HepG2 (cell line): ENCODE measurements at regions not wholly inside any gene's neighbourhood (a gene's known extent, or its start where the extent isn't known, plus 50 kb on each side); places are given as distances from the start of the nearest gene placed in this dataset.

Experiments used
- ATAC-seq: fragments of 200-7000 bp; cut with Tn5 transposase; 3 replicates; pipeline ENCODE4 v1.9.1; 2020; ENCODE audit warnings: mild to moderate bottlenecking, moderate library complexity
- BruUV-seq: library from RNA; stranded (reverse); fragments of 400-500 nt; replicated peaks from 2 replicates; lab custom pipeline; 2021; lab: Mats Ljungman, UMichigan
- CTCF ChIA-PET: fragments of 300-600 bp; formaldehyde crosslinking; extraction: SDS; loops from one replicate; lab custom pipeline; 2021; ENCODE audit warnings: low total read pairs, inconsistent platforms, low intra/inter-chr PET ratio; lab: Yijun Ruan, JAX
- POLR2A ChIA-PET: fragments of 350-600 bp; sonication (Branson Sonifier 250); formaldehyde crosslinking; loops from one replicate; lab custom pipeline; 2020; ENCODE audit warnings: antibody characterized with exemption, inconsistent platforms; lab: Yijun Ruan, JAX
- DNase-seq: peaks from one replicate; pipeline ENCODE4 v3.0.0-alpha.2; 2015; ENCODE audit warnings: low spot score
- FAIRE-seq: peaks from 3 replicates; lab custom pipeline; 2011; peaks lifted over from hg19 to GRCh38; lab: Jason Lieb, UNC
- H2AFZ ChIP-seq: one replicate; pipeline ENCODE4 v1.6.1; 2011; ENCODE audit warnings: low read length, inconsistent platforms
- H3K27ac ChIP-seq: fragments of 300-600 bp; 3 replicates; pipeline ENCODE4 v1.8.0; 2011; ENCODE audit warnings: mixed run types, mild to moderate bottlenecking, mixed read lengths, low read length, inconsistent platforms; ENCODE audit not compliant: insufficient read depth; ENCODE audit errors: extremely low read length
- H3K27me3 ChIP-seq, 2 experiments: fragments of 200-600 bp in 1 of 2; 2 replicates in 1 of 2; 3 replicates in 1 of 2; pipeline versions ENCODE4 v1.6.0 to v1.8.0; 2011; ENCODE audit warnings: low read length in 2 of 2, mild to moderate bottlenecking in 2 of 2, moderate library complexity in 2 of 2, inconsistent platforms in 1 of 2; ENCODE audit not compliant: insufficient read depth in 2 of 2, control insufficient read depth in 1 of 2
- H3K36me3 ChIP-seq, 2 experiments: fragments of 200-600 bp in 1 of 2; replicated peaks in 1 of 2; 2 replicates in 1 of 2; 3 replicates in 1 of 2; pipeline versions ENCODE4 v1.5.1 to v1.8.0; 2011; ENCODE audit warnings: low read length in 2 of 2, inconsistent platforms in 1 of 2; ENCODE audit not compliant: insufficient read depth in 2 of 2, control insufficient read depth in 1 of 2
- H3K4me1 ChIP-seq: 2 replicates; pipeline ENCODE4 v1.5.1; 2012; ENCODE audit warnings: low read length, inconsistent platforms; ENCODE audit not compliant: insufficient read depth
- H3K4me2 ChIP-seq: 2 replicates; pipeline ENCODE4 v1.6.0; 2011; ENCODE audit warnings: low read depth, low read length, inconsistent platforms
- H3K4me3 ChIP-seq, 3 experiments: fragments of 200-600 bp in 1 of 3; sonication (generic), shearing (Covaris generic) in 1 of 3; replicated peaks in 1 of 3; 2 replicates each; pipeline ENCODE4 v1.5.1; 2011 to 2016; ENCODE audit warnings: low read length in 3 of 3, inconsistent platforms in 2 of 3, low read depth in 2 of 3, mild to moderate bottlenecking in 2 of 3, control low read depth in 1 of 3, mixed read lengths in 1 of 3; ENCODE audit not compliant: insufficient read depth in 1 of 3
- H3K79me2 ChIP-seq: one replicate; pipeline ENCODE4 v1.6.1; 2011; ENCODE audit warnings: low read length, inconsistent platforms; ENCODE audit not compliant: insufficient read depth
- H3K9ac ChIP-seq: 2 replicates; pipeline ENCODE4 v1.6.0; 2011; ENCODE audit warnings: mild to moderate bottlenecking, low read depth, low read length, inconsistent platforms; ENCODE audit not compliant: insufficient read depth
- H3K9me3 ChIP-seq: 2 replicates; pipeline ENCODE4 v1.5.1; 2012; ENCODE audit warnings: mild to moderate bottlenecking, low read length
- H4K20me1 ChIP-seq: 2 replicates; pipeline ENCODE4 v1.6.0; 2011; ENCODE audit warnings: inconsistent platforms, mild to moderate bottlenecking, low read length, moderate library complexity; ENCODE audit not compliant: insufficient read depth
- GTF3A ChIP-seq: sonication (generic); formaldehyde crosslinking; conservative IDR thresholded peaks from 2 replicates; pipeline ENCODE4 v1.4.0; 2020; ENCODE audit warnings: mild to moderate bottlenecking, missing genetic modification reagents
- HNRNPL ChIP-seq: fragments of 200-400 bp; formaldehyde crosslinking; IDR thresholded peaks from 2 replicates; pipeline ENCODE4 v1.6.1; 2017; ENCODE audit warnings: mild to moderate bottlenecking, low read depth, low read length
- PHF20 ChIP-seq: sonication (generic); formaldehyde crosslinking; IDR thresholded peaks from 2 replicates; pipeline ENCODE4 v1.5.0; 2020; ENCODE audit warnings: mild to moderate bottlenecking, missing genetic modification reagents
- THAP7 ChIP-seq: sonication (generic); formaldehyde crosslinking; IDR thresholded peaks from 2 replicates; pipeline ENCODE4 v1.8.1; 2023; ENCODE audit warnings: mild to moderate bottlenecking, missing genetic modification reagents
- ZNF18 ChIP-seq: sonication (generic); formaldehyde crosslinking; IDR thresholded peaks from 2 replicates; pipeline ENCODE4 v1.8.0; 2022; ENCODE audit warnings: mild to moderate bottlenecking, missing genetic modification reagents; ENCODE audit not compliant: insufficient replicate concordance
- ZNF253 ChIP-seq: sonication (generic); formaldehyde crosslinking; IDR thresholded peaks from 2 replicates; pipeline ENCODE4 v1.8.0; 2022; ENCODE audit warnings: mild to moderate bottlenecking, missing genetic modification reagents, borderline replicate concordance
- ZNF614 ChIP-seq: IDR thresholded peaks from 2 replicates; pipeline ENCODE4 v1.6.1; 2018; ENCODE audit warnings: missing biosample characterization, missing genetic modification reagents, inconsistent platforms, borderline replicate concordance
- WGBS: methylation state at CpG from one replicate; pipeline ENCODE4 v1.1.6; 2017; ENCODE audit warnings: low lambda C conversion rate; 5-methylcytosine and 5-hydroxymethylcytosine counted together
- in situ Hi-C: cut with HindIII; loops from 2 replicates; pipeline ENCODE4 v1.10.0; 2017; ENCODE audit warnings: low pct_unique_long_range_greater_than_20kb; ENCODE audit not compliant: extremely low pct_ligation_motif_present
- intact Hi-C: fragments of 100-400 bp; cut with micrococcal nuclease; formaldehyde crosslinking; loops from one replicate; pipeline ENCODE4 v1.10.0; 2022; ENCODE audit not compliant: unreplicated experiment

GRCh38 chr3:105933871-105934270, 65.1 kb upstream of the CBLB start:
- ATAC-seq, result no peak
- no peak overlapping the region for H3K4me3 ChIP-seq
- CTCF ChIA-PET, result no interaction called here
- H3K4me2 ChIP-seq, result no peak overlapping the region
- H3K27ac ChIP-seq, result no peak overlapping the region
- TF ChIP-seq THAP7 (CRISPR knock-in tag) (no peak), GTF3A (CRISPR knock-in tag) (no peak), ZNF18 (CRISPR knock-in tag) (no peak), PHF20 (CRISPR knock-in tag) (no peak), HNRNPL (no peak), ZNF253 (no peak), ZNF614 (no peak)
- TF ChIP-seq, all 625 proteins: peak for 0
- in situ Hi-C loops (no loop called here), intact Hi-C loops (loop anchor here (1.0 kb wide), 1 partner anchor 26 kb away; no protein-coding TSS in a partner anchor)
- Histone ChIP-seq H4K20me1 (no peaks in the 10 kb centered on the region), H3K79me2 (no peaks in the 10 kb centered on the region), H3K36me3 (no peaks in the 10 kb centered on the region), H2AFZ (no peak overlapping the region), H3K27me3 (no peaks in the 10 kb centered on the region; a peak in 1 of 5 replicates), H3K9me3 (no peaks in the 10 kb centered on the region), H3K4me1 (no peaks in the 10 kb centered on the region), H3K9ac (no peak overlapping the region)
- FAIRE-seq (no peak), DNase-seq (no peak)
- no TSS peak for BruUV-seq
- WGBS, result 2% methylated on average over 4 of the region's 4 CpGs
- POLR2A ChIA-PET, result no interaction called here
